MCF 10A (cell line): ENCODE measurements at regions not wholly inside any gene's neighbourhood (a gene's known extent, or its start where the extent isn't known, plus 50 kb on each side); places are given as distances from the start of the nearest gene placed in this dataset.

Experiments
- BruUV-seq: library from RNA; stranded (reverse); fragments of 400-500 nt; replicated peaks from 2 replicates; lab custom pipeline; 2021; lab: Mats Ljungman, UMichigan
- CTCF ChIA-PET: fragments of 300-600 bp; sonication (Branson Sonifier 250); formaldehyde crosslinking; extraction: SDS; loops from one replicate; lab custom pipeline; 2021; ENCODE audit warnings: antibody characterized with exemption, inconsistent platforms; lab: Yijun Ruan, JAX
- POLR2A ChIA-PET: fragments of 300-600, 350-650 bp; sonication (Branson Sonifier 250); formaldehyde crosslinking; extraction: SDS; loops from one replicate; lab custom pipeline; 2020; ENCODE audit warnings: antibody characterized with exemption, inconsistent platforms; lab: Yijun Ruan, JAX
- DNase-seq: peaks from one replicate; pipeline ENCODE4 v3.0.0-alpha.2; 2018; ENCODE audit not compliant: unreplicated experiment
- H3K27ac Mint-ChIP-seq: one replicate; pipeline ENCODE4 v1.8.0; 2022; ENCODE audit warnings: mild to moderate bottlenecking, low read depth, mixed read lengths; ENCODE audit not compliant: unreplicated experiment
- H3K27me3 Mint-ChIP-seq: one replicate; pipeline ENCODE4 v1.8.0; 2022; ENCODE audit warnings: mixed read lengths; ENCODE audit not compliant: insufficient read depth, unreplicated experiment
- H3K36me3 Mint-ChIP-seq: one replicate; pipeline ENCODE4 v1.8.0; 2022; ENCODE audit warnings: mild to moderate bottlenecking, moderate library complexity, mixed read lengths; ENCODE audit not compliant: insufficient read depth, unreplicated experiment
- H3K4me1 Mint-ChIP-seq: one replicate; pipeline ENCODE4 v1.8.0; 2022; ENCODE audit warnings: mixed read lengths; ENCODE audit not compliant: insufficient read depth, unreplicated experiment
- H3K4me3 Mint-ChIP-seq: one replicate; pipeline ENCODE4 v1.8.0; 2022; ENCODE audit warnings: mild to moderate bottlenecking, moderate library complexity, mixed read lengths; ENCODE audit not compliant: unreplicated experiment
- H3K9me3 Mint-ChIP-seq: one replicate; pipeline ENCODE4 v1.8.0; 2022; ENCODE audit warnings: mixed read lengths; ENCODE audit not compliant: unreplicated experiment
- intact Hi-C: fragments of 100-400 bp; cut with micrococcal nuclease; formaldehyde crosslinking; loops from 2 replicates; pipeline ENCODE4 v1.14.1; 2022
- TF ChIP-seq, protein P1 (sequence below): fragments of 200-600 bp; IDR thresholded peaks from one replicate; pipeline ENCODE4 v1.8.0; 2022; ENCODE audit warnings: antibody characterized with exemption, mild to moderate bottlenecking; ENCODE audit not compliant: unreplicated experiment

DNA sequence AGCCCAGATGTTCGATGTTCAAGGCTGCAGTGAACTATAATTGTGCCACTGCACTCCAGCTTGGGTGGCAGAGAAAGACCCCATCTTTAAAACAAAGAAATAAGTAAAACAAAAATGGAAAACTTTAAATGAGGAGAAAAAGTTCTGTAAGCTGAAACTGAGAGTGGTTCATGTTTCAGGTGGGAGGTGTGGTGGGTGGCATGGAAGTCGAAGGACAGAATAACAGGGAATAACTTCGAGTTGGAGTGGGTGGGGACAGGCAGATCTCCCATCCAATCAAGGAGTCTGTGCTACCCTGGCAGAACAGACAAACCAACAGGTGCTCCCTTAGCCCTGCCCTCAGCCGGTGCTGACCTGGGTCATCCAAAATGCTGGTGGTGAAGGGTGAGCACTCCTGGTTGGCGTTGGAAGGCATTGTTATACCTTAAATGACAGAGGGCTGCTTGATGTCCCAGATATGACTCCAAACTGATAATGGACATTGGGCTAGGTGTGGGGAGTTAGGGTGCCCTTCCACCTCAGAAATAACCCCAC lies 328.4 kb downstream of the DYSF start:
- ChIA-PET CTCF (interaction anchor here (0.6 to 1.3 kb wide), 3 partner anchors 10 to 17 kb away, joined by 3 read pairs; no protein-coding TSS in a partner anchor), POLR2A (no interaction called here)
- no peak overlapping the region for H3K27ac Mint-ChIP-seq
- H3K9me3 Mint-ChIP-seq: no peaks in the 10 kb centered on the region
- peaks cover 19% of the 10 kb centered on the region for H3K4me1 Mint-ChIP-seq
- no peak for DNase-seq
- H3K27me3 Mint-ChIP-seq: peaks cover 26% of the 10 kb centered on the region
- H3K4me3 Mint-ChIP-seq: no peak overlapping the region
- H3K36me3 Mint-ChIP-seq: no peaks in the 10 kb centered on the region
- no TSS peak for BruUV-seq
- TF ChIP-seq, protein P1, sequence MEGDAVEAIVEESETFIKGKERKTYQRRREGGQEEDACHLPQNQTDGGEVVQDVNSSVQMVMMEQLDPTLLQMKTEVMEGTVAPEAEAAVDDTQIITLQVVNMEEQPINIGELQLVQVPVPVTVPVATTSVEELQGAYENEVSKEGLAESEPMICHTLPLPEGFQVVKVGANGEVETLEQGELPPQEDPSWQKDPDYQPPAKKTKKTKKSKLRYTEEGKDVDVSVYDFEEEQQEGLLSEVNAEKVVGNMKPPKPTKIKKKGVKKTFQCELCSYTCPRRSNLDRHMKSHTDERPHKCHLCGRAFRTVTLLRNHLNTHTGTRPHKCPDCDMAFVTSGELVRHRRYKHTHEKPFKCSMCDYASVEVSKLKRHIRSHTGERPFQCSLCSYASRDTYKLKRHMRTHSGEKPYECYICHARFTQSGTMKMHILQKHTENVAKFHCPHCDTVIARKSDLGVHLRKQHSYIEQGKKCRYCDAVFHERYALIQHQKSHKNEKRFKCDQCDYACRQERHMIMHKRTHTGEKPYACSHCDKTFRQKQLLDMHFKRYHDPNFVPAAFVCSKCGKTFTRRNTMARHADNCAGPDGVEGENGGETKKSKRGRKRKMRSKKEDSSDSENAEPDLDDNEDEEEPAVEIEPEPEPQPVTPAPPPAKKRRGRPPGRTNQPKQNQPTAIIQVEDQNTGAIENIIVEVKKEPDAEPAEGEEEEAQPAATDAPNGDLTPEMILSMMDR: no peak
- intact Hi-C loops: no loop called here

DNA sequence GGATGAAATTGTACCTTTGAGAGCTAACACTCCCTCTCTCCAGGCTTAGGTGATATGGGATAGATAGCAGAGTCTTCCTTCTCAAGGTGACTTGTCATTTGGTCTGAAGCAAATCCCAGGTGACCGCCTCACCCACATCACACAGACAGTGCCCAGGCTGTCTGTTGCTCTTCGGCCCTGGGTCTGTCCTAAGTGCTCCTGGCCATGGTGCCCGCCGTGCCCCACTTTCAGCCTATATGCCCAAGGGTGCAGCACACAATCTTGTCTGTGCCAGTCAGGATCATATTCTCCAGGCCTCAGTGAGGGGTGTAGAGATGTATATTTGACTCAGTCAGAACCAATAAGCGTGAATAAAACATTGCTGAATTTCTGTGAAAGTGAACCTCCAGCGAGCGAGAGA lies 326.8 kb downstream of the DYSF start:
- Mint-ChIP-seq H3K4me3 (no peak overlapping the region), H3K4me1 (peaks cover 18% of the 10 kb centered on the region), H3K27ac (no peak overlapping the region), H3K27me3 (peaks cover 16% of the 10 kb centered on the region), H3K9me3 (no peaks in the 10 kb centered on the region), H3K36me3 (no peaks in the 10 kb centered on the region)
- DNase-seq: no peak
- POLR2A ChIA-PET: interaction anchor here (0.7 kb wide), 1 partner anchor 155 kb away, joined by 3 read pairs; no protein-coding TSS in a partner anchor
- BruUV-seq: no TSS peak
- CTCF ChIA-PET: interaction anchor here (1.0 kb wide), 1 partner anchor 399 kb away, joined by 3 read pairs; no protein-coding TSS in a partner anchor
- TF ChIP-seq, protein P1: no peak
- intact Hi-C loops: no loop called here

DNA sequence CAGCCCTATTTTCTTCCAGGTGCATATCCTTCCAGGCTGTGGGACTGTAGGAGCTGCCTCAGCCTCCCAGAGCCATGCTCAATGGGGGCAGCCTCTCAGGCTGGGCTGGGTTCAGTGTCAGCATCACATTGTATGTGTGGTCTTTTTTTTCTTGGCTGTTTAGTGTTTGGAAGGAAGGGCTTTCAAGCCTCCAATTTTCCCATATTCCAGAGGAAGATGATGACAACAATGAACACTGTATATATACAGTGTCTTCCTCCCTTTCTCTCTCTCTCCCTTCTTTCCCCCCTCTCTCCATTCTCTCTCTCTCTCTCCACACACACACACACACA lies 326.4 kb downstream of the DYSF start:
- Mint-ChIP-seq H3K27ac (no peak overlapping the region), H3K36me3 (no peaks in the 10 kb centered on the region), H3K4me3 (no peak overlapping the region), H3K4me1 (peaks cover 14% of the 10 kb centered on the region), H3K27me3 (peaks cover 16% of the 10 kb centered on the region), H3K9me3 (no peaks in the 10 kb centered on the region)
- intact Hi-C loops: no loop called here
- CTCF ChIA-PET: interaction anchor here (0.6 to 1.0 kb wide), 3 partner anchors 98 to 400 kb away, joined by 3 read pairs; no protein-coding TSS in a partner anchor
- no peak for DNase-seq
- no TSS peak for BruUV-seq
- TF ChIP-seq, protein P1: no peak
- POLR2A ChIA-PET: interaction anchor here (0.7 kb wide), 1 partner anchor 156 kb away, joined by 3 read pairs; no protein-coding TSS in a partner anchor

DNA sequence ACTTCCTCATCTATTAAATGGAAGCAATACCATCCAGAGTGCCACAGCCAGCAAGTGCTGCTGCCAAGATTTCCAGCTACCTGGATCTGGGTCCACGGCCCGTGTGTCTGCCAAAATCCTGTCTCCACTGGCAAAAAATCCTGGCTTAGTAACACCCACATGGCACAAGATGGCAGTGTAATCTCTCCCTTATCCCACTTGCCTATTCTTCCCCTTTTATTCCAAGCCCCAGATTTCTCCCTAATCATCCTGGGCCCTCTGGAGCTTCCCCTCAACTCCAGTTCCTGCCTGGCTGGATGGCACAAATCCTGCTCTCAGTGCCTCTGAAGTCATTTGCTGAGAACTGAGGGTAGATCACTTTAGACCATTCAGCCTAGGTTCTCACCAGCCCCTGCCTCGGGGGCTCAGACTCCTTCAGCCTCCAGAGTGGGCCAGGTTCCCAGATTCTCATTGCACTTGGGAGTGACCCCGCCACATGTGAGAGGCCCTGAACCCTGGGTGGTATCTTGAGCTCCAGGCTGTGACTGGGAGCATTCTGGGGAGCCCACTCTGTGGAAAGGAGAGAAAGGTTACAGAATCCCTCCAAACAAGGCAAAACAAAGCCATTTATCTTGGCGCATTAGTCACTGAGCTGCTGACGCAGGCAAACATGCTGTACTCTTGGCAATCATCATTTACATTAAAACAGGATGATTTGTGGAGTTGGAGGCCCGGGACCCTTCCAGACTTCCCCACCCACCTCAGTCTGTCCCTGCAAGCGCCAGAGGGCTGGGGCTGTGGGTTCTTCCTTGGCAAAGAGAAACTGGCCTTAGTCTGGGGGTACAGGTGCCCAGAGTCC lies 325.8 kb downstream of the DYSF start:
- intact Hi-C loops: no loop called here
- ChIA-PET POLR2A (interaction anchor here (0.7 kb wide), 1 partner anchor 156 kb away, joined by 3 read pairs; no protein-coding TSS in a partner anchor), CTCF (interaction anchor here (0.6 to 1.5 kb wide), 9 partner anchors 15 to 400 kb away, joined by 3 to 4 read pairs (median 3); no protein-coding TSS in a partner anchor)
- H3K27ac Mint-ChIP-seq: no peak overlapping the region
- H3K9me3 Mint-ChIP-seq: no peaks in the 10 kb centered on the region
- H3K4me1 Mint-ChIP-seq: peaks cover 8% of the 10 kb centered on the region
- H3K4me3 Mint-ChIP-seq: no peak overlapping the region
- H3K36me3 Mint-ChIP-seq: no peaks in the 10 kb centered on the region
- no TSS peak for BruUV-seq
- H3K27me3 Mint-ChIP-seq: peaks cover 16% of the 10 kb centered on the region
- DNase-seq: peak; percentile 45
- TF ChIP-seq, protein P1: no peak
